ENCODE measurements at regions not wholly inside any gene's neighbourhood (a gene's known extent, or its start where the extent isn't known, plus 50 kb on each side); places are given as distances from the start of the nearest gene placed in this dataset.
"Not testable (repeated sequence)": the region's sequence is repeated elsewhere in the genome, so short reads cannot be mapped to it uniquely, and the experiment has no call there.

DNA sequence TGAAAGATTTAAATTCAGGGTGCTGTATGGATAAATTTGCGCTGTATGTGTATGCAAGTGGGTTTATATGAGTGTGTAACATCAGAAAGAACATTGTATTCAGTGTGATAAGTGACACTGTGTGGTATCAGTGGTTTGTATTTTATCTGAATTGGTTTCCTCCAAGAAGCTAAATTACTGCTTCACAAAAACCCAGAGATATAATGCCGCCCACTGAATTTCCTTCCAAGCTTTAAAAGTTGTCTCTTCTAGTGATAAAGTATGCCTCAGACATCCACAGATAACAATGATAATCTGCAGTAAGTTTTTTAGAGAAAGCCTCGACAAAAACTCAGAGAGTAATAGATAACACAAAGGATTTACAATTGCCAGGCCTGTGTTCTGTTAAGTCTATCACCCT, 710.6 kb upstream of the HS3ST1 start:
- FAIRE-seq: no peak

DNA sequence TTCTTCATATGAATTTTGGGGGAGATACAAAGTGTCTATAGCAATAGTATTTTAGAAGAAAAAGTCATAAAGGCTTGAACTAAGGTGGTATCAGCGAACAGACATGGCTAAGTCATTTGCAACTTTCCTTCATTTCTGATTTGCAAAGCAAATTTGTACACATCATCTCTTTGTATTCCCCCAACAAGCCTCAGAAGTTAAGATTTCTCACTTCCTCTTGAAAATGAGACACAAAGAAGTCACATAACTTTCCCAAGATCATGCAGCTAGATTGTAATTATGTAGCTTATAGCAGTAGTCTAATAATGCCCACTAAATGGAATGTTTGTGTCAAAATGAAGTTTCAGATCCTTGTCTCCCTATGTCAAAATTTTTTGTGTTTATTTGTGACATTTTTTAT, 709.8 kb upstream of the HS3ST1 start:
- no peak for FAIRE-seq

DNA sequence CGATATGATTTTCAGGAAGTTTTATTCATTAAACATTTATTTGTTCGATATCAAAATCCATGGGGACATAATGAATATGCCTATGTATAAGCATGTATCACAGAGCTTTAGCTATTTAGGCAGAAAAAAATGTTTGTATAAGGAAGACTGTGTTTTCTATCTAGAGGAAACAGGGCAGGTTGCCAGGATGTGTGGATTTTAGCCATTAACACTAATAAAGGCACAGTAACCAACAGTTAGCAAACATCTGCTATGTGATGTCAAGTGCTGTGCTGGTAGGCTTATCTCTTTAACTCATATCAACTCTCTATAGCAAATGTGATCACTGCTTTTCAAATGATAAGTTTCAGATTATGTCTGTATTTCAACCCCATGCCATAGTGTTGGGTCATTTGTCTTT, 708.9 kb upstream of the HS3ST1 start:
- no peak for FAIRE-seq

DNA sequence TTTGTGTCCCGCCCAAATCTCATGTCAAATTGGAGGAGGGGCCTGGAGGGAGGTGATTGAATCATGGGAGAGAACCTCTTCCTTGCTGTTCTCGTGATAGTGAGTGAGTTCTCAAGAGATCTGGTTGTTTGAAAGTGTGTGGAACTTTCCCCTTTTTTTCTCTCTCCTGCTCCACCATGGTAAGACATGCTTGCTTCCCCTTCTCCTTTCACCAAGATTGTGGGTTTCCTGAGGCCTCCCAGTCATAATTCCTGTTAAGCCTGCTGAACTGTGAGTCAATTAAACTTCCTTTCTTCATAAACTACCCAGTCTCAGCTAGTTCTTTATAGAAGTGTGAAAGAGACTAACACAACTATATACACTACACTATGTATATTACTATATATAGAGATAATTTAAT, 697.8 kb upstream of the HS3ST1 start:
- FAIRE-seq: no peak

DNA sequence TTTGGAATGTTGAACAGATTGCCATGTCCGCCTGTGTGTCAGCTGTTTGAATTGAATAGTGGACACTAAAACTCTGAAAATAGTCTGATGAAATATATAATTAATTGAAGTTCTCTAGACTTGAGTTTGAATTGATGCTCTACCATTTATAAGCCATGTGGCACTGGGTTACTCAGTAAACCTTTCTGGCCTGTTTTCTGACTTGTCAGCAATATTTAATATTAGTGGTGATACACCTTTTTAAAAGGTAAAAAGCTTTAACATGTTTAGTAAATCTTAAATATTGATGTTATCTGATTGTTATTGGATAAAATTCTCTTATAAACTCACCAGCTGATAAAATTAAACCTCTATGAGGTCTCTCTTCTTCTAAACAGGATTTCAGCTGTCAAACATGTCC, 695.4 kb upstream of the HS3ST1 start:
- no peak for FAIRE-seq

DNA sequence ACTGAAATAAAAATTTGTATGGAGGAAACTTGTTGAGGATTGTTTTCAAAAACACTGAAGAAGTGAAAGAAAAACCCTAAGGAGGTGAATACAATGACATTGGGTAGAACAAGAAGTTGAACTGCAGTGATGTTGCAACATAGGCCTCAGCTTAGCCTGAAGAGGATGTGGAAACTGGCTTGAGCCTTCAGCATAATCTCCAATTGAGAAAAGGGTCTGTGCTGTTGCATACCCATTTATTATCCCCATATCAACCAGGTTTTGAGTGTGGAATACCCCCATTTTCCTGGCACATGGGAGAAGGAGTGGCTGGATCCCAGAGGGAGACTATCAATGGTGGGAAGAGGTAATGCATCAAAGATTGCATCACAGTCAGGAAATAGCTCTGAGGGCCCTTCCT, 695.0 kb upstream of the HS3ST1 start:
- FAIRE-seq: no peak

DNA sequence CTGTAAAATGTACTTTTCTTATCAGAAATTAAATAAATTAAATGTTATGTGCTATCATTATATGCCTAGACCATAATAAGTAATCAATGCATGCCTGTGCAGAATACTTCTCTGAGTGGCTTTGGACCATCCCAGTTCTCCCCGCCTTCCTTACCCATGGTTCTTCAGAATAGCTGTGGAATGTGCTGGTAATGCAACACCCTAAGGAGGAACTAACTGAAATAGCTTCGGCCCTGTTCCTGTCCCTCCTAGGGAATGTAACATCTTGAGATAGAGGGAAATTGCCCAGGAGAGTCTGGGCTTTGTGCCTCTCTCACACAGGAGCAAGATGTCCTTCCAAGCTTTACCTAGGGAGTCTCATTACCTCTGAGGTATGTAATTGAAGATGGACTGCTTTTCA, 693.6 kb upstream of the HS3ST1 start:
- no peak for FAIRE-seq

DNA sequence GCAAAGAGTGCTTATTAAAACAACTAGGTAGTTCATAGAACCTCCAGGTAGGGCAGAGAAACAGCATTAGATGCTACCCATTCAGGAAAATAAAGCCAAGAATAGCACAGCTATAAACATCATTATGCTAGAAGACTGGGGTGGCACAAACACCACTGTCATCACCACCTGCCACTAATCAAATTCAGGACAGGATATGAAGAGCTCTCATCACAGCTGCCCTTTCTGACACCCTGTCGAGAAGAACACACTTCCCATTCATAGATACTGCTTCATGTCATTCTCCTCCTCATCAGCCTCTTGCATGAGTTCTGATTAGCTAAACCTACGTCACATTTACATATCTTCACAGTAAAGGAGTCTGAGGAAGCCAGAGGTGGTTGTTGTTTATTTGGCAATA, 692.3 kb upstream of the HS3ST1 start:
- FAIRE-seq: no peak

DNA sequence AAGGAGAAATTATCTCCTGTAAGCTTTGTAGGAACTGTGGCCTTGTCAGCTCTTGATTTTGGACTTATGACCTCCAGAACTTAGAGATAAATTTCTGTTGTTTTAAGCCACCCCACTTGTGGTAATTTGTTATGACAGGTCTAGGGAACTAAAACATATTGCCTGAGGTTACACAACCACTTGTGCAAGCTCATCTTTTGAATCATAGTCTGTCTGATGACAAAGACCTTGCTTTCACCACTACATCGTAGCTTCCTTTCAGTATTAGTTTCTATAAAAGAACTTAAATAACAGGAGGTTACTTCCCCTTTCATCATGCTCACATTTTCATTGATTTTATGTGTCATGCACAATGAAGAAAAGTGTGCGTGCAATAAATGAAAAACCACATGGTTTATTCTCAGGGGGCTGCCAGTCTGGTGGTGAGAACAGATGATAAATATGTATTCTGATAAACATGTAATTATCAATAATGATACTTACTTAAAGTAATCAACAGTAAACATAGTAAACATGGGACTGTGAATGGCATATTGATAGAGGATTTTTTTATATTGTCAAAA, 690.0 kb upstream of the HS3ST1 start:
- no peak for FAIRE-seq

DNA sequence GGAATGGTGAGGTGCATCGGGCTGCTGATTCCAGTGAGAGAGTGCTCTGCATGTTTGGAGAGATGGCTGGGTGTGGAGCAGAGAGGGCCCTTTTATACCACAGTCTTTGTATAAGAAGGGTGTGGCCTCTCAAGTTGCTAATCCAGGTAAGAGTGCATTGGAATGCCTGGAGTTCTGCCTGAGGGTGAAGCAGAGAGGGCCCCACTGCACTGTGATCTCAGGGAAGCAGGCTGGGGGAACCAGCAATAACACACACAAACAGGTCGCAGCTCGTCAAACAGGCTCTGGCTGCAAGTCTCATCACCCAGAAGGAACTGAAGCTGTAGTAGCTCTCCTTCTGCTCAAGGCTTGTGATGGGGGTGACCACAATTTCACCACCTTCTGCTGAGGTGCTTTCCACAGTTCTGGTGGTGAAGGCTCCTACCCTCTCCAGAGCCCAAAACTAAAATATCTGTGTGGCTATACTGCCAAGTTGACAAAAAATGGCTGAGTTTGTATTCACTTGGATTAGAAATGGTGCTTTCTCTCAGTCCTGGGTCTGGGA, 687.4 kb upstream of the HS3ST1 start:
- FAIRE-seq: no peak

DNA sequence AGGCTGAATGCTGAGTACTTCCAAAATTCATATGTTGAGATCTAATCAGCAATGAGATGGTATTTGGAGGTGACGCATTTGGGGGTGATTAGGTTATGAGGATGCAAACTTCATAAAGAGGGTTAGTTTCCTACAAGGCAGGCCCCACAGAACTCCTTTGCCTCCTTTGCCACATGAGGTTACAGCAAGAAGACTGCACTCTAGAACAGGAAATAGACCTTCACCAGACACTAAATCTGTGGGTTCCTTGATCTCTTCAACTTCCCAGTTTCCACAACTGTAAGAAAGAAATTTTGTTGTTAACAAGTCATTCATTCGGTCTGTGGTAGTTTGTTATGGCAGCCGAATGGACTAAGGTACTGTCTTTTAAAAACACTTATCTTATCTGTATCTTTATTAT, 681.9 kb upstream of the HS3ST1 start:
- FAIRE-seq: no peak

DNA sequence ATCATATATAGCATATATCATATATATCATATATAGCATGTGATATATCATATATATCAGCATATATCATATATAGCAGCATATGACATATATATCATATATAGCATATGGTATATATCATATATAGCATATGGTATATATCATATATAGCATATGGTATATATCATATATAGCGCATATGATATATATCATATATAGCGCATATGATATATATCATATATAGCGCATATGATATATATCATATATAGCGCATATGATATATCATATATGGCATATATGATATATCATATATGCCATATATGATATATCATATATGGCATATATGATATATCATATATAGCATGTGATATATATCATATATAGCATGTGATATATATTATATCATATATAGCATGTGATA, 680.4 kb upstream of the HS3ST1 start:
- not testable (repeated sequence) for FAIRE-seq

DNA sequence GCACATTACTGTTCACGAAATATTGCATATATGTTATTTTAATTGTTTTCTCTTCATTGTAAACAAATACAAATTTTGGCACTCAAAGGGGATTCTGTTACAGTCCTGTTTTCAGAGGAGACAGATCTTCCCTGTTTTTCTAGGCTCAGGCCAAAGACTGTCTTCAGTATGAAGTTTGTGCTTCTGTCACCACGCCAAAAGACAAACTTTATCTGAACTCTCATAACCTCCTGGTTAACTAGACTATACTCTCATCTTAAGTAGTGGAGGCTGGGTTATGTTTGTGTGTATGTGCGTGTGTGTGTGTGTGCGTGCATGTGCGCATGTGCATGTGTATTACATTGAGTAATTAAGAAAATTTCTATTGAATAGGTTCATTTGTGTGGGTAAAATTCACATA, 676.8 kb upstream of the HS3ST1 start:
- FAIRE-seq: no peak

DNA sequence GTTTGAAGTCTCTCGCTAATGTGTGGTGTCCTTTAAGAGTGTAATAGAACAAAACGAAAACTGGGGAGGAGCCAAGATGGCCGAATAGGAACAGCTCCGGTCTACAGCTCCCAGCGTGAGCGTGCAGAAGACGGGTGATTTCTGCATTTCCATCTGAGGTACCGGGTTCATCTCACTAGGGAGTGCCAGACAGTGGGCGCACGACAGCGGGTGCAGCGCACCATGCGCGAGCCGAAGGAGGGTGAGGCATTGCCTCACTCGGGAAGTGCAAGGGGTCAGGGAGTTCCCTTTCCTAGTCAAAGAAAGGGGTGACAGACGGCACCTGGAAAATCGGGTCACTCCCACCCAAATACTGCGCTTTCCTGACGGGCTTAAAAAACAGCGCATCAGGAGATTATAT, 661.2 kb upstream of the HS3ST1 start:
- FAIRE-seq: not testable (repeated sequence)

DNA sequence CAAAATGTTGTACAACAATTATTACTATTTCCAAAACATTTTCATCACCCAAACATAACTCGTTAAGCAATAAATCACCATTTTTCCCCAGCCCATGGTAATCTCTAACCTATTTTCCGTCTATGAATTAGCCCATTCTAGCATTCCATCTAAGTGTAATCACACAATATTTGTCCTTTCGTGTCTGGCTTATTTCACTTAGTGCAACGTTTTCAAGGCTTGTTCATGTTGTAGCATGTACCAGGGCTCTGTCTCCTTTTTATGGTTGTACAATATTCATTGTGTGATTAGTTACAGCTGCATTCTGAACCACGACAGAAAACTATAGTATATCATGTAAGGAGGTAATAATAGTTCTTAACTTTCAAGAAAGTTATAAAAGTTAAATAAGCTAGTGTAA, 656.0 kb upstream of the HS3ST1 start:
- FAIRE-seq: no peak

DNA sequence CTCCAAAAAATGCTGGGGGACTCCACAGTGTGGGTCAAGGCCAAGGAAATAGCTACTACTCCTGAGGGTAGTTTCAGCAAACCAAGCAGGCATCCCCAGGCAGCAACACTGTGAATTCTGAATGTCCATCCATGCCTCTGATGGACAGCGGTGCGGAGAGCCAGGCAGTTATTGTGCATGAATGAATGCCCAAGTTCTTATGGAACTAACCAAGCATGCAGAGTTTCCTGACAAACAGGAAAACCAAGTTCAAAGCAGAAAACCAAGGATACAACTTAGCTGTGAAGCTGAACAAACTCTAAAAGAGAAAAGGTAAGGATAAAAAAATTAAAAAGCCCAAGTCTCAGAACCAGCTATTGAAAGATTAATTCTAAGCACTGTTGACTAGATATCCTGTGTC, 642.6 kb upstream of the HS3ST1 start:
- FAIRE-seq: no peak

DNA sequence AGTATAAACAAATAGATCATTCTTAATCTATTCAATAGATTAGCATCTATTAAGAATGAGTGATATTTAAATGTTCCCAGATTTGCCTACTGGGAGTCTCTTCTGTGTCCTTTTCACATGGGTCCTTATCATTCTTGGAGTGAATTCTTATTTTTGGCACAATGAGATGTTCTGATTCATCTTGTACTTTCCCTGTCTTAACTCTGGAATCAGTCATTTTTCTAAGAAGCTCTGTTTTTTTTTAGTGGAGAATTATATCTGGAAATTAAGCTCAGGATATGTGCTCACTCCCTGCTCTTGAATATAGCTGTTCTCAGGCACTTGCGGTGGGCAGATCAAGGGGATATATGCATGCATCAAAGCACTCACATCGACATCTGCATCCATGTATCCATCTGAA, 625.3 kb upstream of the HS3ST1 start:
- FAIRE-seq: no peak

DNA sequence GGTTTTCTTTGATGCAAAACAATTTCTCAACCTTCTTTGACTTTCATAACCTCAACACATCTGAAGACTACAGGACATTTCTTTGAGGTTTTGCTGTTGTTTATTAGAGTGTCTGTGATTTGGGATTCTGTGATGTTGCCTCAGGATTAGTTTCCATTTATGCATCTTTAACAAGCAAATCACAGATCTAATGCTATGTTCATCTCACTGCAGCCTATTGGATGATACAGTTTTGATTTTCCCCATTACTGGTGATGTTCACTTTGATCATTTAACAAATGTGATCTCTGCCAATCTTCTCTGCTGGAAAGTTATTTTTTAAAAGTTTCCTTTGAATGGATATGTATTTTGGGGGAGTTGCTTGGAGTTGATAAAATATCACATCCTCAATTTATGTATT, 624.9 kb upstream of the HS3ST1 start:
- FAIRE-seq: no peak

DNA sequence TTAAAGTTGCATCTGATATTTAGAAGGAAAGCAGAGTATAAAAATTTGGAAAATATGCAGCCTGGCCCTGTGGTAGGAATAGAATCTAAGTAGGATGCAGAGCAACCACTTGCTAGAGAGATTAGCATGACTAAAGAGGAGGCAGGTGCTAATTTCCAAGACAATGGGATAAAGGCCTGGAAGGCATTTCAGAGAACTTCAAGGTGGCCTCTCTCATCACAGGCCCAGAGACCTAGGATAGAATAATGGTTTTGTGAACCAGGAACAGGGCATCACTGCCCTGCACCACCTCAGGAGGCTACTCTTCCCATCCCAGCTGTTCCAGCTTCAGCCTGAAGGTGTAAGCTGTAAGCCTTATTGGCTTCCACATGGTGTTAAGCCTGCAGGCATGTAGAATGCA, 621.7 kb upstream of the HS3ST1 start:
- FAIRE-seq: no peak

DNA sequence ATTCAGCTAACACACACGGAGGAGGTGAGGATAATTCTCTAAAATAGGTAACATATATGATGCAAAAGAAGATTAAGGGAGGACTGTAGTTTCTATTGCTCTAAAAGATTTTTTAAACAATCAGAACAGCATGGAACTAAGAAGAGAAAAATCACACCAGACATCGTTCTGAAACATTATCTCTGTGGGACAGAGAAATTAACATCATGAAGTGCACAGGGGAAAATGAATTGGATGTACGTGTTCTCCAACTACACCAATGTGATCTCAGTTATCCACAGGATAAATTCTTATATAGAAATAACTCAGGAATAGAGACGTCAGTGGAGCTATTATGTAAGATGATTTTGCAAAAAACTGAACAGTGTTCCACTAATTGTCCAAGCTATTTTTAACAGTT, 614.1 kb upstream of the HS3ST1 start:
- no peak for FAIRE-seq

DNA sequence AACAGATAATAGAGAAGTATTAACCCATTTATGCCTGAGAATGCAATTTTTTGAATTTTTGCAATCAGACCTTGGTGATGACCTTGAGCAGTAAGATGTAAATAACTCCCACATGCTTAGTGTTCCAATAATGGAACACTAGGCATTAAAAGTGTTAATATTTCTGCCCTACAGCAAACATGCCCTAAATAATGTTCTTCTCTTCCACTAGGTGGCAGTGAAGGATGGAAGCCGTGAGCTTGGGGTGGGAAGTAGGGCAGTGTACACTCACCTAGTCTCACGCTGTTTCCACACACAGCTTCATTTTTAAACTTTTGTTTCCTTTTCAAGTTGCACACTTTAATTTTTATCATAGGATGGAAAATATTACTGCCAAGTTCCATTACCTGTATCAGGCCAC, 613.1 kb upstream of the HS3ST1 start:
- no peak for FAIRE-seq

DNA sequence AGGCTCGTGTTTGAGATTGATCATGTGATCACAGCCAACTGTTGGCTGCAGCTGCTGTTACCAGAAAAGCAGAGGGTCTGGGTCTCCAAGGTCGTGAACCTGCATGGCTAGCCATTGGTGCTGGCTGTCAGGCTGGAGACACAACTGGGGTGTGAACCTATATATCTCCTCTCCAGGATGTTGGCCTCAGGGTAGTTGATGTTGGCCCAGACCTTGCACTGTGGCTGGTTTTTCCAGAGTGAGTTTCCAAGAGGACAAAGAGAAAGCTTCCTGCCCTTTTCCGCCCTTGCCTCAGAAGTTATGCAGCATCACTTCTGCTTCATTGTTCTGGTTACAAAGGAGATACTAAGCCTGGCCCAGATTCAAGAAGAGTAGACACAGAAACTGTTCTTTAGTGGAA, 607.8 kb upstream of the HS3ST1 start:
- FAIRE-seq: no peak

DNA sequence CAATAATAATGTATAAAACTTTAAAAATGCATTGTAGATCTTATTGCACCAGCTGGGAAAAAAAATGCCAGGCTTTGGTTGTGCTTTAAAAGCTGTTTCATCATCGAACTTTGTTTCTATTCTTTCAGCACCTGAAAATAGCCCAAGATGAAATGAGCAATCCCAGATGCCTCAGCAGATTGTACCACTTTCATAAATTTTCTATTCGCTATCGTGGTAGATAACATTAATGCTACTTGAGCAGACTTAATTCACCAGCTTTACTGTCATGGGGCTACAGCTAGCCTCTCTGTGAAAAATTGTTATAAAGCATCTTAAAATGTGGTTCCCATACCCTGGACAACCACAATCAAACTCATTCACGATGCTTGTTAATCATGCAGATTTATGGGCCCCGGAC, 599.6 kb upstream of the HS3ST1 start:
- no peak for FAIRE-seq

DNA sequence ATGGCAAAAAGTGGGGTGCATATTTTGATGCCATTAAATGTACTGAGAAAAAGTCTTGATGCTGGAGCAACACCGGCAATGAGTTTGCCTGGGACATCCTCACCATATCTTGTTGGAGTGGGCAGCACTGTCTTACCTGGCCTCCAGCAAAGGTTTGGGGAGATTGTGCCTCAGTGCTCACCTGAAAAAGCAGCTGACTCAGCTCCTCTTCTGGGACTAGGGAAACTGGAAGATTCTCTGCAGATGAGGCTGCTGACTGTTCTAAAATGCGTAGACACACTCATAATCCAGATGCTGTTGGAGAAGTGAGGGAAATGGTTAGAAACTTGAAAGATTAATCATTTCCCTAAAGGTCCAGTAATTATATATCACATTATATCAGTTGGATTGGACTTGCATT, 593.7 kb upstream of the HS3ST1 start:
- no peak for FAIRE-seq

DNA sequence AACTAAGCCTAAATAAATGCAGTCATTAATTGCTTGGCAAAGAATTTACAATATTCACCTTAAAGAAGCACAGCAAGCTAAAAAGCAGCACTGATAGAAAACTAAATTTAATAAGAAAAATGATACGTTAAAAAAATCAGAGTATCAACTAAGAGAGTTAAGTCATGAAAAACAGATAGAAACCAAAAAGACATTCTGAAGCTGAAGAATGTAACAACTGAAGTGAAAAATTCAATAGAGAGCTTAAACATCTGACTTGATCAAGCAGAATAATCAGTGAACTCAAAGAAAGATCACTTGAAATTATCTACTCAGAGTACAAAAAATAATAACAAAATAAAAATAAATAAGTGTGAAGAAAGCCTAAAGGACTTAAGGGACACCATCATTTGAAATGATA, 588.0 kb upstream of the HS3ST1 start:
- FAIRE-seq: no peak

DNA sequence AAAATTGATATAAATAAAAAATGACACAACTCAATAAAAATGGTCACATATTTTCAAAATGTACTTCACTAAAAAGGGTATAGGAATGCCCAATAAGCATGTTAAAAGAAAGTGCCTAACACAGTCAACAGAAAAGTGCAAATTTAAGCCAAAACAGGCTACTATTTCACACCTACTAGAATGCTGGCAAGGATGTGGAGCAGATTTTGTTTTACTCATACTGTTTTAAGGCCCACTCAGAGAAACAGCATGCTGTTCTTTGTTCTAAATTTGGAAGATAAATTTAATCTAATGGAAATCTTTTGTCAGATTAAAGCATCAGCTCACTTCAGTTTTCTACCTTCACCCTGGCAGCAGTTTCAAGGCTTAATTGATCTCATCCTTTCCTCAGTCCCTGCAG, 576.8 kb upstream of the HS3ST1 start:
- no peak for FAIRE-seq

Data from G401.6 (cell line).